Epithelial cell of proximal tubule (primary cell): ENCODE measurements at regions not wholly inside any gene's neighbourhood (a gene's known extent, or its start where the extent isn't known, plus 50 kb on each side); places are given as distances from the start of the nearest gene placed in this dataset.

Experiments
- DNase-seq: peaks from one replicate; pipeline ENCODE4 v3.0.0-alpha.2; 2011; ENCODE audit warnings: low read depth
- H3K4me3 ChIP-seq: 2 replicates; pipeline ENCODE4 v1.5.1; 2011; ENCODE audit warnings: low read depth, mild to moderate bottlenecking, low read length
- CTCF ChIP-seq: conservative IDR thresholded peaks from 2 replicates; pipeline ENCODE4 v1.5.1; 2012; ENCODE audit warnings: low read depth, mild to moderate bottlenecking, low read length

GRCh38 chr20:8073024-8073832 lies 53.7 kb upstream of the TMX4 start:
- H3K4me3 ChIP-seq = no peak overlapping the region
- TF ChIP-seq CTCF = no peak
- DNase-seq = peak; percentile 18

- TF ChIP-seq CTCF = no peak
- DNase-seq = no peak
- no peak overlapping the region for H3K4me3 ChIP-seq
These were observed 55.4 kb upstream of the TMX4 start for GRCh38 chr20:8074931-8075330.

GRCh38 chr20:8076306-8077136 lies 55.5 kb upstream of the PLCB1 start:
- H3K4me3 ChIP-seq = no peak overlapping the region
- DNase-seq = no peak
- TF ChIP-seq CTCF = no peak

GRCh38 chr20:8077137-8077466 lies 55.0 kb upstream of the PLCB1 start:
- no peak for TF ChIP-seq CTCF
- H3K4me3 ChIP-seq = no peak overlapping the region
- no peak for DNase-seq

- DNase-seq = no peak
- TF ChIP-seq CTCF = no peak
- no peak overlapping the region for H3K4me3 ChIP-seq
These were observed 53.5 kb upstream of the PLCB1 start for GRCh38 chr20:8078528-8078914.

GRCh38 chr20:8079976-8080375 lies 52.1 kb upstream of the PLCB1 start:
- H3K4me3 ChIP-seq = no peak overlapping the region
- no peak for DNase-seq
- TF ChIP-seq CTCF = no peak
